ENCODE measurements at regions not wholly inside any gene's neighbourhood (a gene's known extent, or its start where the extent isn't known, plus 50 kb on each side); places are given as distances from the start of the nearest gene placed in this dataset.

DNA sequence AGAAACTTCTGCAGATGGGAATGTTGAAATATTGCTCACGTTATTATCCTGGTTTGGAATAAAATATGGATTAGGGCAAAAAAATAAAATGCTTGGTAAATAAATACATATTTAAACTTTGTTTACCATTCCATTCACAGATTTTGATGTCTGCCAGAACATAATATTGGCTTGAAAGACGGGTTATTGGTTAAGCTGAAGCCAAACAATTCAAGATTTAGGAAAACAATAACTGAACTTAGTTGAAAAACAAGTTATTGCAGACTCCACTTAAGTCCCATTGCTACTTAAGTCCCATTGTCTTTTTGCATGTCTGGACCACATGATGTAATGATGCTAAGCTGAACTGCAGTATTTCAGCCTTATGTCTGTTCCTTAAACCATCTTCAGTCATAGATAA, 722.5 kb downstream of the FAT4 start:
- in situ Hi-C loops (cut with MboI), result no loop called here
- H3K9me2 ChIP-seq (ENCODE audit: insufficient read depth), result no peaks in the 10 kb centered on the region; the same call in 1 of the 2 replicates
- no peak overlapping the region for H3K4me2 ChIP-seq (ENCODE audit: unreplicated experiment)
- DNase-seq, result no peak
- no peak overlapping the region for H3K4me3 ChIP-seq
- H4K20me1 ChIP-seq (ENCODE audit: insufficient read depth), result no peaks in the 10 kb centered on the region
- no peak overlapping the region for H3K27ac ChIP-seq
- TF ChIP-seq EZH2phosphoT487 (IDR thresholded peaks at IDR 0.05; ENCODE audit: insufficient read depth, low read depth), result no peak
- TF ChIP-seq EZH2 (IDR thresholded peaks at IDR 0.05; ENCODE audit: insufficient read depth, poor library complexity, severe bottlenecking), result no peak
- H3K4me1 ChIP-seq (ENCODE audit: insufficient read depth), result no peaks in the 10 kb centered on the region
- WGBS, 2 experiments (ENCODE audit: low coverage in 1 of 2, low lambda C conversion rate in 2 of 2, missing lambda C conversion rate in 2 of 2), result 11% methylated on average over 2 of the region's 2 CpGs
- no peaks in the 10 kb centered on the region for H3K9me3 ChIP-seq (ENCODE audit: low read depth)
- H3K79me2 ChIP-seq (ENCODE audit: insufficient read depth), result no peaks in the 10 kb centered on the region
- H3F3A ChIP-seq (ENCODE audit: insufficient read depth), result no peaks in the 10 kb centered on the region
- H3K27me3 ChIP-seq (replicated peaks; ENCODE audit: insufficient read depth), result no peaks in the 10 kb centered on the region
- H3K9ac ChIP-seq, result no peak overlapping the region
- no peaks in the 10 kb centered on the region for H3K36me3 ChIP-seq (ENCODE audit: low read depth)
- H2AFZ ChIP-seq, result no peak overlapping the region

DNA sequence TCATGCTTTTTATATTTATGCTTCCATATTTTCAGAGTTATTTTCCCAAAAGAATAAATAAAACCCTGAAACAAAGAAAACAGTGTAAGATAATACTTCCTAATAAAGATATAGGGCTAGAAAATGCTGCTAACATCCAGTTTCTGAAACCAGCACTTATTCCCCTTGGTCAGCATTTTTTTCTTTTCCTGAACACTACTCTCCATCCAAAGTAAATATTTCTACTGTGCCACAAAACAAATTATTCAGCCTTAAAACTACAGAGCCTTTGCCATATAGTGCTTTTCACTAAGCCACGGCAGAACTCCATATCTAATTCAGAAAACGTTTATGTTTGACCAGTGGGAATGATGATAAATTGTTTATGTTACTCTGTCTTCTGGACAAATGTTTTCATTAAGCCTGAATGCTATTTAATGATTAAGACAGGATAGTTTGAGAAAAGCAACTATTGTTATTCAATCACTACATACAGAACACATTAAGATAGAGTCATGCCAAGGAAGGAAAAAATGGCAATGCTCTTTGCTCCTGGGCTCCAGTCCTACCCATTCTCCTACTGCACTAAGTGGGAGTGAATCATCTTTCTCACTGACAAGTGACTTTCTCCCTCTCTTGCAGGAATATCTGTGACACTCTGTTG, 723.9 kb downstream of the FAT4 start:
- H2AFZ ChIP-seq, result peak overlapping the region; percentile 28; the same call in 1 of the 2 replicates
- no peak overlapping the region for H3K4me3 ChIP-seq
- H3K9me2 ChIP-seq (ENCODE audit: insufficient read depth), result no peaks in the 10 kb centered on the region; the same call in 1 of the 2 replicates
- no peaks in the 10 kb centered on the region for H4K20me1 ChIP-seq (ENCODE audit: insufficient read depth)
- 4 to 7% methylated on average over 2 of the region's 2 CpGs for WGBS, 2 experiments (ENCODE audit: low coverage in 1 of 2, low lambda C conversion rate in 2 of 2, missing lambda C conversion rate in 2 of 2)
- H3K27me3 ChIP-seq (replicated peaks; ENCODE audit: insufficient read depth), result no peaks in the 10 kb centered on the region
- H3K36me3 ChIP-seq (ENCODE audit: low read depth), result no peaks in the 10 kb centered on the region
- no peak overlapping the region for H3K4me2 ChIP-seq (ENCODE audit: unreplicated experiment)
- H3K9me3 ChIP-seq (ENCODE audit: low read depth), result no peaks in the 10 kb centered on the region
- no peak overlapping the region for H3K27ac ChIP-seq
- H3K79me2 ChIP-seq (ENCODE audit: insufficient read depth), result no peaks in the 10 kb centered on the region
- DNase-seq, result no peak
- no peak for TF ChIP-seq EZH2phosphoT487 (IDR thresholded peaks at IDR 0.05; ENCODE audit: insufficient read depth, low read depth)
- TF ChIP-seq EZH2 (IDR thresholded peaks at IDR 0.05; ENCODE audit: insufficient read depth, poor library complexity, severe bottlenecking), result no peak
- H3F3A ChIP-seq (ENCODE audit: insufficient read depth), result no peaks in the 10 kb centered on the region
- no peaks in the 10 kb centered on the region for H3K4me1 ChIP-seq (ENCODE audit: insufficient read depth)
- in situ Hi-C loops (cut with MboI), result no loop called here
- H3K9ac ChIP-seq, result no peak overlapping the region

GRCh38 chr4:126046081-126046614, 731.4 kb downstream of the FAT4 start:
- H3F3A ChIP-seq (ENCODE audit: insufficient read depth), result 0 out of 2 replicates have a peak, but pooled peaks cover under 1% of the 10 kb centered on the region
- no peak overlapping the region for H3K9ac ChIP-seq
- H4K20me1 ChIP-seq (ENCODE audit: insufficient read depth), result no peaks in the 10 kb centered on the region
- H3K4me1 ChIP-seq (ENCODE audit: insufficient read depth), result no peaks in the 10 kb centered on the region
- WGBS, 2 experiments (ENCODE audit: low coverage in 1 of 2, low lambda C conversion rate in 2 of 2, missing lambda C conversion rate in 2 of 2), result 68 to 78% methylated on average over 2 of the region's 2 CpGs
- no peak overlapping the region for H3K4me2 ChIP-seq (ENCODE audit: unreplicated experiment)
- H2AFZ ChIP-seq, result no peak overlapping the region
- in situ Hi-C loops (cut with MboI), result no loop called here
- H3K27me3 ChIP-seq (replicated peaks; ENCODE audit: insufficient read depth), result no peaks in the 10 kb centered on the region
- no peaks in the 10 kb centered on the region for H3K9me3 ChIP-seq (ENCODE audit: low read depth)
- H3K4me3 ChIP-seq, result no peak overlapping the region
- DNase-seq, result peak; percentile 23
- no peaks in the 10 kb centered on the region for H3K9me2 ChIP-seq (ENCODE audit: insufficient read depth)
- no peaks in the 10 kb centered on the region for H3K79me2 ChIP-seq (ENCODE audit: insufficient read depth)
- H3K27ac ChIP-seq, result no peak overlapping the region
- H3K36me3 ChIP-seq (ENCODE audit: low read depth), result no peaks in the 10 kb centered on the region
- TF ChIP-seq EZH2phosphoT487 (IDR thresholded peaks at IDR 0.05; ENCODE audit: insufficient read depth, low read depth) (no peak), EZH2 (IDR thresholded peaks at IDR 0.05; ENCODE audit: insufficient read depth, poor library complexity, severe bottlenecking) (no peak)

- no peak overlapping the region for H3K27ac ChIP-seq
Observed at GRCh38 chr4:126047114-126047513, 732.4 kb downstream of the FAT4 start.

More at GRCh38 chr4:126047114-126047513, 732.4 kb downstream of the FAT4 start:
- in situ Hi-C loops (cut with MboI), result no loop called here
- Histone ChIP-seq H3F3A (ENCODE audit: insufficient read depth) (0 out of 2 replicates have a peak, but pooled peaks cover 9% of the 10 kb centered on the region), H3K4me3 (no peak overlapping the region), H3K36me3 (ENCODE audit: low read depth) (no peaks in the 10 kb centered on the region), H3K4me1 (ENCODE audit: insufficient read depth) (peaks cover 6% of the 10 kb centered on the region), H3K27me3 (replicated peaks; ENCODE audit: insufficient read depth) (no peaks in the 10 kb centered on the region), H3K9me2 (ENCODE audit: insufficient read depth) (no peaks in the 10 kb centered on the region), H3K9me3 (ENCODE audit: low read depth) (no peaks in the 10 kb centered on the region), H3K4me2 (ENCODE audit: unreplicated experiment) (no peak overlapping the region), H3K79me2 (ENCODE audit: insufficient read depth) (no peaks in the 10 kb centered on the region), H4K20me1 (ENCODE audit: insufficient read depth) (no peaks in the 10 kb centered on the region), H3K9ac (no peak overlapping the region), H2AFZ (no peak overlapping the region)
- no peak for TF ChIP-seq EZH2 (IDR thresholded peaks at IDR 0.05; ENCODE audit: insufficient read depth, poor library complexity, severe bottlenecking)
- TF ChIP-seq EZH2phosphoT487 (IDR thresholded peaks at IDR 0.05; ENCODE audit: insufficient read depth, low read depth), result no peak
- 71 to 78% methylated on average over 1 of the region's 1 CpG for WGBS, 2 experiments (ENCODE audit: low coverage in 1 of 2, low lambda C conversion rate in 2 of 2, missing lambda C conversion rate in 2 of 2)
- no peak for DNase-seq

Measured in GM23248 (cell line).